Stimulated activated naive CD4-positive, alpha-beta T cell (primary cell): ENCODE measurements at regions not wholly inside any gene's neighbourhood (a gene's known extent, or its start where the extent isn't known, plus 50 kb on each side); places are given as distances from the start of the nearest gene placed in this dataset.

Experiments
- DNase-seq, 6 experiments: peaks; one replicate each; lab custom pipeline; 2025; lab: John Stamatoyannopoulos, UW

- DNase-seq = no peak
These were observed 51.9 kb downstream of the CEBPB start for GRCh38 chr20:50242548-50242862.

- no peak for DNase-seq
These were observed 52.4 kb downstream of the CEBPB start for GRCh38 chr20:50242863-50243609.

DNA sequence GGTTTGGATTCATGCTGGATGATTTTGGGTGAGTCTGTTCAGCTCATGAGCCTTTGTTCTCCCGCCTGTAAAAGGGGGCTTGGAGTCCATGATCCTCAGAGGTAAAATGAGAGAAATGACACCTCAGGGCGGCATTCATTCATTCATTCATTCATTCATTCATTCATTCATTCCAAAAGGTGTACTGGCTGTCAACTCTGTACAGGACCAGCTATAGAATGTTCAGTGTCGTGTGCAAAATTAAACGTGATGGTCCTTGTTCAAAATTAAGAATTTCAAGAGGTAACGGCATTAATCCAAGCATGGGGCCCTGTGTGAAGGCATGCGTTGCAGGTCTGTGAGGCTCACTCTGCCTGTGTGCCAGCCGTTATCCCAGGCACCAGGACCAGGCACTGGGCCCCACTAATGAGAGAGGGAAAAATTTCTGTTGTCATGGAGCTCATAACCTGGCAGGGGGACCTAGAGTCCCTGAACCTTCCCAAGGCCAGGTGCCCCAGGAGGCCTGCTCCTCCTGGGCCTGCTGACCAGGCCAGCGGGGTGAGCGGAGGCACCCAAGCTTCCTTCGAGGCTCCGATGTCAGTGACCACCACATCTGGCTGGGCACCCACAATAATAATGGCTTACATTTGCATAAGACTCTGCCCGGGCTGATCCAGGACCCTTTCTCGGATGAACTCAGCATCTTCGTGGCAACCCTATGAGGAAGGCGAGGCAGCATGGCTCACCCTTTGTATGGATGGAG lies 53.2 kb downstream of the CEBPB start:
- no peak for DNase-seq

DNA sequence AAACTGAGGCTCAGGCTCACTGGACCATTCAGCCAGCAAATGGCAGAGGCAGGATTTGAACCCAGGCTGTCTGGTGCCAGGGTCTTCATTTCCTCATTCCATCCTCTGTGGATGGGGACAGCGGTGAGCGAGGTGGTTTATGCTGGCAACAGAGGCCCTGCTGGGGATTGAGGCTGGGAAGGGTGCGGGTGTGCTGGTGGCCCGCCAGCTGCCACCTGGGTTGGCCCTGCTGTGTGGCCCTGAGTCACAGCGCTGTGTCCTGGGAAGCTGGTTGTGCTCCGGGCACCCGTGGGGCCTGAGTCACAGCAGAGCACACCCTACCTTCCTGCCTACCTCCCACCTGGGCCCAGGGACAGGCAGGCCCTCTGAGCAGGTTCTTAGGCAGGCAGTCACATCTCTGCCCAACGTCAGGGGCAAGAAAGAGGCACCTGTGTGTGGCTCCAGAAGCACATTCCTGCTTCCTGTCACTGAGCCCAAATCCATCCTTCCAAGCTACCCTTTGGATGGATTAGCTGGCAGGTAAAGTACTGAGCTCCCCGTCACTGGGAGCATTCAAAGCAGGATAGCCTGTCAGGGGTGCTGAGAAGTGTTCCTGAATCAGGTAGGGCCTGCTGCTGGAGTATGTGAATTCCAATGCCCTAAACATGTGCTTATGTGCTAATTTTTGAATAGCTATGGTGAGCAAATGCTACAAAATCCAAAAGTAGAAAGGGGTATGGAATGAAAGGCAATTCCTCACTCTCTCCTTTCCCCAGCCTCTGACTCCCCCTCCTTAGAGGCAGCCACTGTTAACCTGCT lies 53.9 kb downstream of the CEBPB start:
- DNase-seq = no peak

GRCh38 chr20:50245498-50246366 lies 55.1 kb downstream of the CEBPB start:
- DNase-seq = no peak

DNA sequence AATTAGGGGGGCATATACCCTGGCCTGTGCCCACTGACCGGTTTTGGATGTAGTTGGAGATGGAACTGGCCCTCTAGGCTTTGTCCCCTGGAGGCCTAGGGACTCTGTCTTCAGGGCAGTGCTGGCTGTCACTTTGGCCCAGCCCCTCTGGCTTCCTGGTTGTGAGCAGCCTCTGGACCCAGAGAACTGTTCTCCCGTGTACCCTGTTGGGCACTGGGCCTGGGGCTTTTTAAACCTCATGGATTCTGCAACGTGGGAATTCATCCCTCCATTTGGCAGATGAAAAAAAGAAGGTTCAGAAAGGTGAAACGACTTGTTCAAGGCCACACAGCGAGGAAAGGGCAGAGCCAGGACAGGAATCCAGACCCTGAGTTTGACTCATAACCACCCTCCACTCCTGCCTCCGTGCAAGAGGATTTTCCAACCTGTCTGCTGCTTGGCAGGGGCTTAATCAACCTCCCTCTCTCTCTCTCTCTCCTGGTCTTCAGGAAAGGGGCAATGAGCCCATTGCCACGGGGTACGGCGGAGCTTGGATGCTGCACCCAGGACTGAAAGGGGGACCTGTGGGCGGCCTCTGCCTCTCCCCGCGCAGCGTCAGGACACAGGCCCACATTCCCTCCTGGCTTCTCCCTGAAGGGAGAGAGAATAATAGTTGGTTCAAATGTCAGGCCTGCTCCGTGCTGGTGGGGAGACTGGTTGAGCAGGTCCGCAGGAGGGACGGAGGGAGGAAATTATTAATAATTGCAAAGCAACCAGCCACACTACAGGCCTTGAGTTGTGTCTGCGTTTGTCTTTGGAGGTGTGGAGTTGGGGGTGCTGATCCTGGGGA lies 56.0 kb downstream of the CEBPB start:
- no peak for DNase-seq

DNA sequence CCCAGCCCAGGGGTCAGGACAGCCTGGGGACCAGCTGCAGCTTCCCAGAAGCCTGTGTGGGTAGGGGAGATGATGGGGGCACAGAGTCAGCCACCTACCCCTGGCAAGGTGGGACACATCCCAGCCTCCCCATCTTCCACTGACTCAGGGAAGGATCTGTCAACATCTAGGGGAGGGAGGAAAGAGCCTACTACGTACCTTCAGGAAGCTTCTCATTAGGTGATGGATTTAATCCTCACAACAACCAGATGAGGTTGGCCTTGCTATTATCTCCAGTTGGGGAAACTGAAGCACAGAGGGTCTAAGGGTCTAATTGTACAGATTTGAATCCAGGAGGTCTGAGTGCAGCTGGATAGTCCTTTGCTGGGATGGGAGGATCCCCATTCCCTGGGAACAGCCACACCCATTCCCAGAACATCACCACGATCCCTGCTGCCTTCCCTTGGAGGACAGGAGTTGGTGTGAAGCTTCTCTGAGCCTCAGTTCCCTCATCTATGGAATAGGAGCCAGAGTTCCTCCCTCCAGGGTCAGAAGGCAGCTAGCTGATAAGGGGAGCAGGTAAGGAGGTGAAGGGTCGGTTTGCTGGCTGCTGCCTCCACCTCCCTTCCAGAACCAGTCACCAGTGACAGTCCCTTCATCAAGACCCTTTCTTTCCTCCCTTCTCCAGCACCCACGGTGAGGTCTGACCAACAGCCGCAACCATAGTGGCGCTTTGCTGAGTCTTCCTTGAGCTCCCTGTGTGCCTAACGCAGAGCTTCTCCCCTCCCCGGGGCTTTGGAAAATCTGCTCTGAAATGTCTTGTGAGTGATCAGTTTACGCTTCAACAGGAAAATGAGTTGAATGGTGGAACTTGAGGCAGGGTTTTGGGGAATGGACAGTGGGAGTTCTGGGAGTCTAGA lies 56.8 kb downstream of the CEBPB start:
- DNase-seq = no peak

DNA sequence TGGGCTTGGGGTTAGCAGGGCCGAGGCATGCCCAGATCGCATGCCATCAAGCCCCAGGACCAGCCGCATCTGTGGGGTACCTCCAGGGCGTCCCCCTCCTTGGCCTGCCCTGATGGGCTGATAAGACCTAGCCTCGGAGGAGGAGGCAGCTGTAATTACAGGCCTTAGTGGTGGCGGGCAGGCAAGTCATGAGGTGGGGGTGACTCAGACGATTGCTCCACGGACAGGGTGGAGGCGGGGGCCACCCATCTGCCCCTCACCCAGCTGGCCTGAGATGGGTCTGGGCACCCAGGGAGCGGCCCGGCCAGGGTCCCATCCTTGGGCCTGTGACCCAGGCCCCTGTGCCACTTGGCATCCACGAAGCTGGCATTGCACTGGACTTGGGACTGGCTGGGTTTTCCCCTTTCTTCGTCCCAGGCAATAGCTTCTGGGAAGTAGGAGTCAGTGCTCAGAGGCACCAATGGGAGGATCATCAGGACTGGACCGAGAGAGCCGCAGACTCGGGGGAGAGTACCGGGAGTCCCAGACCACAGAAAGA lies 57.5 kb downstream of the CEBPB start:
- DNase-seq = no peak

DNA sequence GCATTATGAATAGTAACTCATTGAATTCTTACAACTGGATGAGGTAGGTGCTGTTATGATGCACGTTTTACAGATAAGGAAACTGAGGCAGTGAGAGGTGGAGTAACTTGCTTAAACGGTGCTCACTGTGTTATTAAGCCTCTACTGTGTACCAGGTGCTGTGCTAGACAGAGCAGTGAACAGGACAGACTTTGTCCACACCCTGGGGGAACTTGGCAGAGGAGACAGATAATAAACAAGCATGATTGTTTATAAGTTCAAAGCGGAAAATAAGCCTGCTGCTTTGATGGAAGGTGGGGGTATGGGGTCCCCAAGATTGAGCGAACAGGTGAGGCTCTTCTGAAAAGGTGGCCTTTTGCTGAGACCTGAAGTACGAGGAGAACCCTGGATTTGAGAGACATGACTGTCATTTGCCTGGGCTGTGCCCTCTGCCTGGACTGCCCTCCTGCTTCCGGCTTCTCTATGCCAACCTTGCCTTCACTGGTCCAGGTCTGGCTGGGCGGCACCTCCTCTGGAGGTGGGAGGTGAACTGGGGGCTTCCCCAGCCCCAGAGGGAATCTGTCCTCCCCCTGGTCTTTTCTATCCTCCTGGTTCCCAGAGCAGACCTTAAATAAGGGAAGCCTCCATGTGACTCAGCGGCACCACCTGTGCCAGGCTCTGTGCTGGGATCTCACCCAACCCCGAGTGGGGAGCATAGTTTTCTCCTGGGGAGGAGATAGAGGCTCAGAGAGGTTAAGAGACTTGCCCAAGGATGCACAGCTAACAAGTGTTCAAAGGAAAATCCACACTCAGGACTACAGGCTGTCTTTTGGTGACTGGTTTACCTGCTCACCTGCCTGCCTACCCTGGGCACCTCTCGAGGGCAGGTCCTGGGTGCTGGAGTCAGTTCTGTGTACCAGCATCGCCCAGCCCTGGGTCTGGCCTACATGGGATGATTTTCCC lies 59.1 kb downstream of the CEBPB start:
- DNase-seq = no peak

GRCh38 chr20:50250679-50251382 lies 60.2 kb downstream of the CEBPB start:
- DNase-seq = no peak

- DNase-seq = no peak
These were observed 60.7 kb downstream of the CEBPB start for GRCh38 chr20:50251383-50251748.

DNA sequence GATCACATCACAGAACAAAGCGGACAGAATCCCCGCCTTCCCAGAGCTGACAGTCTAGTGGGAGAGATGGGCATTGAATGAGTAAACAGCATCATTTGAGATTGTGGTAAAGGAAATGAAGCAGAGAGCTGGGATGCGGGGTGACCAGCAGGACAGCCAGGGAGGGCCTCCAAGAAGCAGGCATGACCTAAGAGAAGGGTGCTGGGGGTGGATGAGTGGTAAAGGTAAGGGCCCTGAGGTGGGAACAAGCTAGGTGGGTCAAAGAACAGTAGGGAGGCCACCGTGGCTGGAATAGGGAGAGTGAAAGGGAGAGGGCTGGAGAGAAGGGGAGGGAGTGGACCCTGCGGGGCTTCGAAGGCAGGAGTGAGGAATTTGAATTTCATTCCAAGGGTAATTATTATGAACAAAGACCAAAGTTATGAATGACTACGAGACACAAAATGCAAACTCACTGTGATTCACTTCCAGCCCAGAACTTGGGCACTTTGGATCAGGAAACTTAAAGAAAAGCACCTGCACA lies 61.4 kb downstream of the CEBPB start:
- DNase-seq = no peak

DNA sequence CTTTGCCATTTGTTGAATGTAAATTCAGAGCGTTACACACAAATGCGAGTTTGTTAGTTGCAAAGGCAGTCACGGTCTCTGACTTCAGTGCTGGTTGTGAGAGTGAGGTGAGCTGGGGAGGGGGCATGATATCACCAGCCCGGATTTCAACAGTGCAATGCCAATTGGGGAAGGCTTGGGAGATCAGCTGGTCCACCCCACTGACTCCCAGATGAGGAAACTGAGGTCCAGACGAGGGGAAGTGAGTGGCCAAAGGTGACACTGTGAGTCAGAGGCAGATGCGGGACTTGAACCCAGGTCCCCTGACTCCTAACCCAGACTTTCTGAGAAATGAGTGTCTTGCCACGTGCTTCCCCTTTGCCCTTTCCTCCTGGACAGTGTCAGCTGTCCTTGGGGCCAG lies 62.1 kb downstream of the CEBPB start:
- no peak for DNase-seq

DNA sequence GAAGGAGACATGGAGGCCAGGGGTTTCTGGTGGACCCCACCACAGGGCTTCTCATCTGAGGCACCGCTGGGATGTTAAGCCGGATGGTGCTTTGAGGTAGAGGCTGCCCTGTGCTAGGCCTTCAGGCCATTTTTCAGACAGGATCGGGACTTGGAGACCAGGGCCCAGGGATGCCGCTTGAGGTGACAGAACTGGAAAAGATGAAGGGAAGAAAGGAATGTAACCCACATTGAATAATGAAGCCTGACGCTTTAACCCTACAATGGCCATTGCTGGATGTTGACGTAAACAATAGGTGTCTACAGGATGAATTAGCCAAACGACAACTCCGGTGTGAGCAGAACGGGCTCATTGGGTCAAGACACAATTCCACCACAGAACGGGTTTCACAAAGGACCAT lies 62.5 kb downstream of the CEBPB start:
- DNase-seq = no peak

DNA sequence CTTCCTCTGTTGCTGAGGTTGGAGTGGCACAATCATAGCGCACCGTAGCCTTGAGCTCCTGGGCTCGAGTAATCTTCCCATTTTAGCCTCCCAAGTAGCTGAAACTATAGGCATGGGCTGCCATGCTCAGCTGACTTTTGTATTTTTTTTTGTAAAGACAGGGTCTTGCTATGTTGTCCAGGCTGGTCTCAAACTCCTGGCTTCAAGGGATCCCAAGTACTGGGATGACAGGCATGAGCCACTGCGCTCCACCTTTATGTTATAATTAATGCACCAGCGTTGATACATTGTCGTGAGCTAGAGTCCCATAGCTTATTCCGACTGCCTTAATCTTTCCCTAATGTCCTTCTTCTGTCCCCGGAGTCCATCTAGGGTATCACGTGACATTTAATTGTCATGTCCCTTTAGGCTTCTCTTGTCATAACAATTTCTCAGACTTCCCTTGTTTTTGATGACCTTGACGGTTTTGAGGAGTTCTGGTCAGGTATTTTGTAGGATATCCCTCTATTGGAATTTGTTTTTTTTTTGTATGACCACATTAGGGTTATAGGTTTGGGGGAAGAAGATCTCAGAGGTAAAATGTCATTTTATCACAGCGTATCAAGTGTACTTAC lies 63.9 kb downstream of the CEBPB start:
- DNase-seq = no peak

DNA sequence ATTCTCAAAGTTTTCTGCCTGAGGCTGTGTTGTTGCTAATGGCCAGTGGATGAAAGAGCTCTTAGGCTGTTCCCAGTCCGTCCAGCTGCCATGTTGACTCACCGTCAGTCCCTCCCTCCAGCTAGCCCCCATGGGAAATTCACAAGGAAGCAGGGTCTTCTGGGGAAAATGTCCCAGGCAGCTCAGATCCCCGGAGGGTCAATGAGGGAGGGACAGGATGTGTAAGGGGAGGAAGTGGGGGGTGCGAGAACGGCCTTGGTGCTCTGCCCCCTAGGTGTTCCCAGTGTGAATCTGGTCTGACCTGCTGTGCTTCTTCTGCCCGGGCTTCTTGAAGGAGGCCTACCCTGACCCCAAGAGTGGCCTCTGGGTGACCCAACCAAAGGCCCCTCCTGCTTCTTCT lies 65.9 kb downstream of the CEBPB start:
- no peak for DNase-seq

- DNase-seq = no peak
These were observed 67.2 kb downstream of the CEBPB start for GRCh38 chr20:50257860-50258259.
